Spleen (tissue), 7 donors: ENCODE measurements at regions not wholly inside any gene's neighbourhood (a gene's known extent, or its start where the extent isn't known, plus 50 kb on each side); places are given as distances from the start of the nearest gene placed in this dataset.

Experiments
- CTCF ChIP-seq, 11 experiments: fragments of 200-600 bp in 7 of 11; fragments of 450-650 bp in 4 of 11; sonication (generic) in 4 of 11; IDR thresholded peaks in 8 of 11; conservative IDR thresholded peaks in 3 of 11; 1 replicate in 7 of 11; 2 replicates in 4 of 11; pipeline versions ENCODE4 v1.4.0 to v1.8.0; 2016 to 2021; ENCODE audit warnings: antibody characterized with exemption in 11 of 11, inconsistent platforms in 4 of 11, mild to moderate bottlenecking in 1 of 11
- POLR2A ChIP-seq, 3 donors: fragments of 450-650 bp; IDR thresholded peaks; one replicate each; pipeline ENCODE4 v1.5.1; 2017; ENCODE audit warnings: antibody characterized with exemption in 3 of 3, mild to moderate bottlenecking in 1 of 3
- POLR2AphosphoS5 ChIP-seq, 3 donors: sonication (generic); formaldehyde crosslinking; IDR thresholded peaks; one replicate each; pipeline ENCODE4 v1.5.1; 2017; ENCODE audit warnings: antibody characterized with exemption in 3 of 3
- donor health status: DM: no; HTN: no; CAD: no; lungs with moderate emphysema.
- donor health status: DM: no; HTN: no; CAD: no.
- donor health status: DM: no; HTN: no; CAD: no.

- TF ChIP-seq CTCF (IDR thresholded peaks at IDR 0.05 in 8 of 11, conservative IDR thresholded peaks at IDR 0.05 in 3 of 11) (no peak), POLR2A (IDR thresholded peaks at IDR 0.05) (no peak), POLR2AphosphoS5 (IDR thresholded peaks at IDR 0.05) (no peak)
Observed at GRCh38 chr4:186954956-186955355, 231.3 kb upstream of the FAT1 start.
